Fibroblast of pulmonary artery (primary cell): ENCODE measurements at regions not wholly inside any gene's neighbourhood (a gene's known extent, or its start where the extent isn't known, plus 50 kb on each side); places are given as distances from the start of the nearest gene placed in this dataset.

Experiments used
- DNase-seq: peaks from one replicate; pipeline ENCODE4 v3.0.0-alpha.2; 2010; ENCODE audit warnings: low read depth
- H3K4me3 ChIP-seq: replicated peaks from 2 replicates; pipeline ENCODE4 v1.5.1; 2011; ENCODE audit warnings: low read depth, mild to moderate bottlenecking, control low read depth, low read length, moderate library complexity
- TF ChIP-seq, protein P1 (sequence below): IDR thresholded peaks from 2 replicates; pipeline ENCODE4 v1.5.1; 2011; ENCODE audit warnings: mild to moderate bottlenecking, control low read depth, low read length, inconsistent platforms; ENCODE audit errors: missing control alignments

- TF ChIP-seq, protein P1, sequence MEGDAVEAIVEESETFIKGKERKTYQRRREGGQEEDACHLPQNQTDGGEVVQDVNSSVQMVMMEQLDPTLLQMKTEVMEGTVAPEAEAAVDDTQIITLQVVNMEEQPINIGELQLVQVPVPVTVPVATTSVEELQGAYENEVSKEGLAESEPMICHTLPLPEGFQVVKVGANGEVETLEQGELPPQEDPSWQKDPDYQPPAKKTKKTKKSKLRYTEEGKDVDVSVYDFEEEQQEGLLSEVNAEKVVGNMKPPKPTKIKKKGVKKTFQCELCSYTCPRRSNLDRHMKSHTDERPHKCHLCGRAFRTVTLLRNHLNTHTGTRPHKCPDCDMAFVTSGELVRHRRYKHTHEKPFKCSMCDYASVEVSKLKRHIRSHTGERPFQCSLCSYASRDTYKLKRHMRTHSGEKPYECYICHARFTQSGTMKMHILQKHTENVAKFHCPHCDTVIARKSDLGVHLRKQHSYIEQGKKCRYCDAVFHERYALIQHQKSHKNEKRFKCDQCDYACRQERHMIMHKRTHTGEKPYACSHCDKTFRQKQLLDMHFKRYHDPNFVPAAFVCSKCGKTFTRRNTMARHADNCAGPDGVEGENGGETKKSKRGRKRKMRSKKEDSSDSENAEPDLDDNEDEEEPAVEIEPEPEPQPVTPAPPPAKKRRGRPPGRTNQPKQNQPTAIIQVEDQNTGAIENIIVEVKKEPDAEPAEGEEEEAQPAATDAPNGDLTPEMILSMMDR: no peak
- no peak overlapping the region for H3K4me3 ChIP-seq
Observed at GRCh38 chr6:140205795-140206593, 831.5 kb upstream of the CITED2 start.

GRCh38 chr6:140204154-140204553 is 829.7 kb upstream of the CITED2 start:
- H3K4me3 ChIP-seq: no peak overlapping the region
- TF ChIP-seq, protein P1: no peak
- DNase-seq: no peak

More at GRCh38 chr6:140205795-140206593, 831.5 kb upstream of the CITED2 start:
- DNase-seq: no peak

GRCh38 chr6:140203661-140204147 is 829.3 kb upstream of the CITED2 start:
- TF ChIP-seq, protein P1: no peak
- peak; percentile 65 for DNase-seq
- no peak overlapping the region for H3K4me3 ChIP-seq

- TF ChIP-seq, protein P1: no peak
- no peak overlapping the region for H3K4me3 ChIP-seq
- no peak for DNase-seq
Observed at GRCh38 chr6:140202964-140203515, 828.6 kb upstream of the CITED2 start.

GRCh38 chr6:140201787-140202458 is 827.5 kb upstream of the CITED2 start:
- TF ChIP-seq, protein P1: no peak

GRCh38 chr6:140193269-140193668 is 818.8 kb upstream of the CITED2 start:
- no peak for DNase-seq
- no peak overlapping the region for H3K4me3 ChIP-seq
- TF ChIP-seq, protein P1: no peak

More at GRCh38 chr6:140201787-140202458, 827.5 kb upstream of the CITED2 start:
- DNase-seq: no peak
- H3K4me3 ChIP-seq: no peak overlapping the region
